ENCODE measurements at regions not wholly inside any gene's neighbourhood (a gene's known extent, or its start where the extent isn't known, plus 50 kb on each side); places are given as distances from the start of the nearest gene placed in this dataset.

DNA sequence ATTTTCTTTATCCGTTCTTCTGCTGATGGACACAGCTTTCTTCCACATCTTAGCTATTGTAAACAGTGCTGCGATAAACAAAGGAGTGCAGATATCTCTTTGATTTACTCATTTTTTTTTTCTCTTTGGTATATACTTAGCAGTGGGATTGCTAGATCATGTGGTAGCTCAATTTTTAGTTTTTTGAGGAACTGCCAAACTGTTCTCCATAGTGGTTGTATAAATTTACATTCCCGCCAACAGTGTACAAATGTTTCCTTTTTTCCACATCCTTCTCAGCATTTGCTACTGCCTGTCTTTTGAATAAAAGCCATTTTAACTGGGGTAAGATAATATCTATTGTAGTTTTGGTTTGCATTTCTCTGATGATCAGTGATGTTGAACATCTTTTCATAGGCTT lies 196.8 kb upstream of the ZNF717 start:
- TF ChIP-seq, protein P1, sequence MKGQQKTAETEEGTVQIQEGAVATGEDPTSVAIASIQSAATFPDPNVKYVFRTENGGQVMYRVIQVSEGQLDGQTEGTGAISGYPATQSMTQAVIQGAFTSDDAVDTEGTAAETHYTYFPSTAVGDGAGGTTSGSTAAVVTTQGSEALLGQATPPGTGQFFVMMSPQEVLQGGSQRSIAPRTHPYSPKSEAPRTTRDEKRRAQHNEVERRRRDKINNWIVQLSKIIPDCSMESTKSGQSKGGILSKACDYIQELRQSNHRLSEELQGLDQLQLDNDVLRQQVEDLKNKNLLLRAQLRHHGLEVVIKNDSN (IDR thresholded peaks at IDR 0.05) = no peak
- TF ChIP-seq NFIC (IDR thresholded peaks at IDR 0.05) = no peak
- TF ChIP-seq ZBTB7A (IDR thresholded peaks at IDR 0.05; ENCODE audit: low read depth) = no peak
- TF ChIP-seq MAX (IDR thresholded peaks at IDR 0.05) = no peak
- TF ChIP-seq CREB1 (IDR thresholded peaks at IDR 0.05; ENCODE audit: low read depth) = no peak
- no peak for TF ChIP-seq TCF12 (IDR thresholded peaks at IDR 0.05; ENCODE audit: low read depth)
- no peak for TF ChIP-seq CEBPB (IDR thresholded peaks at IDR 0.05)
- no peak for TF ChIP-seq EGR1 (IDR thresholded peaks at IDR 0.05)
- no peak for TF ChIP-seq TAF1 (IDR thresholded peaks at IDR 0.05; ENCODE audit: low read depth)
- no peak for TF ChIP-seq YY1 (IDR thresholded peaks at IDR 0.05; ENCODE audit: low read depth)
- no peak for TF ChIP-seq EP300 (IDR thresholded peaks at IDR 0.05; ENCODE audit: borderline replicate concordance)
- no peak for TF ChIP-seq TEAD4 (IDR thresholded peaks at IDR 0.05)
- TF ChIP-seq RAD21 (IDR thresholded peaks at IDR 0.05; ENCODE audit: low read depth) = no peak
- TF ChIP-seq FOXM1 (IDR thresholded peaks at IDR 0.05; ENCODE audit: borderline replicate concordance, low read depth) = no peak

GRCh38 chr3:75983111-75983510 lies 197.8 kb upstream of the ZNF717 start:
- TF ChIP-seq ZBTB7A (IDR thresholded peaks at IDR 0.05; ENCODE audit: low read depth) (no peak), NFIC (IDR thresholded peaks at IDR 0.05) (no peak), TEAD4 (IDR thresholded peaks at IDR 0.05) (no peak), FOXM1 (IDR thresholded peaks at IDR 0.05; ENCODE audit: borderline replicate concordance, low read depth) (no peak), EGR1 (IDR thresholded peaks at IDR 0.05) (no peak), YY1 (IDR thresholded peaks at IDR 0.05; ENCODE audit: low read depth) (no peak), CREB1 (IDR thresholded peaks at IDR 0.05; ENCODE audit: low read depth) (no peak), CEBPB (IDR thresholded peaks at IDR 0.05) (no peak)
- TF ChIP-seq, protein P1 (IDR thresholded peaks at IDR 0.05) = no peak
- TF ChIP-seq, protein P2, sequence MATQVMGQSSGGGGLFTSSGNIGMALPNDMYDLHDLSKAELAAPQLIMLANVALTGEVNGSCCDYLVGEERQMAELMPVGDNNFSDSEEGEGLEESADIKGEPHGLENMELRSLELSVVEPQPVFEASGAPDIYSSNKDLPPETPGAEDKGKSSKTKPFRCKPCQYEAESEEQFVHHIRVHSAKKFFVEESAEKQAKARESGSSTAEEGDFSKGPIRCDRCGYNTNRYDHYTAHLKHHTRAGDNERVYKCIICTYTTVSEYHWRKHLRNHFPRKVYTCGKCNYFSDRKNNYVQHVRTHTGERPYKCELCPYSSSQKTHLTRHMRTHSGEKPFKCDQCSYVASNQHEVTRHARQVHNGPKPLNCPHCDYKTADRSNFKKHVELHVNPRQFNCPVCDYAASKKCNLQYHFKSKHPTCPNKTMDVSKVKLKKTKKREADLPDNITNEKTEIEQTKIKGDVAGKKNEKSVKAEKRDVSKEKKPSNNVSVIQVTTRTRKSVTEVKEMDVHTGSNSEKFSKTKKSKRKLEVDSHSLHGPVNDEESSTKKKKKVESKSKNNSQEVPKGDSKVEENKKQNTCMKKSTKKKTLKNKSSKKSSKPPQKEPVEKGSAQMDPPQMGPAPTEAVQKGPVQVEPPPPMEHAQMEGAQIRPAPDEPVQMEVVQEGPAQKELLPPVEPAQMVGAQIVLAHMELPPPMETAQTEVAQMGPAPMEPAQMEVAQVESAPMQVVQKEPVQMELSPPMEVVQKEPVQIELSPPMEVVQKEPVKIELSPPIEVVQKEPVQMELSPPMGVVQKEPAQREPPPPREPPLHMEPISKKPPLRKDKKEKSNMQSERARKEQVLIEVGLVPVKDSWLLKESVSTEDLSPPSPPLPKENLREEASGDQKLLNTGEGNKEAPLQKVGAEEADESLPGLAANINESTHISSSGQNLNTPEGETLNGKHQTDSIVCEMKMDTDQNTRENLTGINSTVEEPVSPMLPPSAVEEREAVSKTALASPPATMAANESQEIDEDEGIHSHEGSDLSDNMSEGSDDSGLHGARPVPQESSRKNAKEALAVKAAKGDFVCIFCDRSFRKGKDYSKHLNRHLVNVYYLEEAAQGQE (IDR thresholded peaks at IDR 0.05; ENCODE audit: low read depth) = no peak

- TF ChIP-seq EGR1 (IDR thresholded peaks at IDR 0.05) = no peak
- no peak for TF ChIP-seq NFIC (IDR thresholded peaks at IDR 0.05)
- no peak for TF ChIP-seq CREB1 (IDR thresholded peaks at IDR 0.05; ENCODE audit: low read depth)
- TF ChIP-seq TAF1 (IDR thresholded peaks at IDR 0.05; ENCODE audit: low read depth) = no peak
- no peak for TF ChIP-seq TEAD4 (IDR thresholded peaks at IDR 0.05)
- no peak for TF ChIP-seq YY1 (IDR thresholded peaks at IDR 0.05; ENCODE audit: low read depth)
- TF ChIP-seq RAD21 (IDR thresholded peaks at IDR 0.05; ENCODE audit: low read depth) = no peak
- TF ChIP-seq, protein P2 (IDR thresholded peaks at IDR 0.05; ENCODE audit: low read depth) = no peak
- TF ChIP-seq CEBPB (IDR thresholded peaks at IDR 0.05) = no peak
- TF ChIP-seq, protein P1 (IDR thresholded peaks at IDR 0.05) = no peak
- no peak for TF ChIP-seq FOXM1 (IDR thresholded peaks at IDR 0.05; ENCODE audit: borderline replicate concordance, low read depth)
- no peak for TF ChIP-seq ZBTB7A (IDR thresholded peaks at IDR 0.05; ENCODE audit: low read depth)
- TF ChIP-seq MAX (IDR thresholded peaks at IDR 0.05) = no peak
- TF ChIP-seq EP300 (IDR thresholded peaks at IDR 0.05; ENCODE audit: borderline replicate concordance) = no peak
- TF ChIP-seq TCF12 (IDR thresholded peaks at IDR 0.05; ENCODE audit: low read depth) = no peak
Observed at GRCh38 chr3:75983609-75984290, 198.4 kb upstream of the ZNF717 start.

- TF ChIP-seq MAX (IDR thresholded peaks at IDR 0.05) (no peak), YY1 (IDR thresholded peaks at IDR 0.05; ENCODE audit: low read depth) (no peak), EGR1 (IDR thresholded peaks at IDR 0.05) (no peak), NFIC (IDR thresholded peaks at IDR 0.05) (no peak), TEAD4 (IDR thresholded peaks at IDR 0.05) (no peak), FOXM1 (IDR thresholded peaks at IDR 0.05; ENCODE audit: borderline replicate concordance, low read depth) (no peak), ZBTB7A (IDR thresholded peaks at IDR 0.05; ENCODE audit: low read depth) (no peak), RAD21 (IDR thresholded peaks at IDR 0.05; ENCODE audit: low read depth) (no peak), TAF1 (IDR thresholded peaks at IDR 0.05; ENCODE audit: low read depth) (no peak), TCF12 (IDR thresholded peaks at IDR 0.05; ENCODE audit: low read depth) (no peak), EP300 (IDR thresholded peaks at IDR 0.05; ENCODE audit: borderline replicate concordance) (no peak), CREB1 (IDR thresholded peaks at IDR 0.05; ENCODE audit: low read depth) (no peak), CEBPB (IDR thresholded peaks at IDR 0.05) (no peak)
- TF ChIP-seq, protein P2 (IDR thresholded peaks at IDR 0.05; ENCODE audit: low read depth) = no peak
- TF ChIP-seq, protein P1 (IDR thresholded peaks at IDR 0.05) = no peak
Observed at GRCh38 chr3:75985432-75985831, 200.1 kb upstream of the ZNF717 start.
